HL-60 (cell line): ENCODE measurements at regions not wholly inside any gene's neighbourhood (a gene's known extent, or its start where the extent isn't known, plus 50 kb on each side); places are given as distances from the start of the nearest gene placed in this dataset.
A peak's percentile ranks its signal among the peaks of the same experiment; 100 is the strongest.
"Not testable (repeated sequence)": the region's sequence is repeated elsewhere in the genome, so short reads cannot be mapped to it uniquely, and the experiment has no call there.

Source experiments
- DNase-seq, 2 experiments: peaks; one replicate each; pipeline ENCODE4 v3.0.0-alpha.2; 2010 to 2020; ENCODE audit warnings: low read depth in 1 of 2, low spot score in 1 of 2
- H3K27ac ChIP-seq: fragments of 250-450 bp; sonication (Bioruptor Pico); replicated peaks from 2 replicates; pipeline ENCODE4 v1.5.1; 2020; ENCODE audit warnings: mild to moderate bottlenecking, moderate library complexity
- H3K27me3 ChIP-seq: fragments of 250-450 bp; sonication (Bioruptor Pico); 2 replicates; pipeline ENCODE4 v1.5.1; 2021; ENCODE audit warnings: mild to moderate bottlenecking, moderate library complexity; ENCODE audit not compliant: insufficient read depth, poor library complexity, severe bottlenecking
- H3K4me3 ChIP-seq: replicated peaks from 2 replicates; pipeline ENCODE4 v1.5.1; 2011; ENCODE audit warnings: mild to moderate bottlenecking, control low read depth, low read length; ENCODE audit not compliant: insufficient read depth
- CTCF ChIP-seq: IDR thresholded peaks from one replicate; pipeline ENCODE4 v1.5.1; 2011; ENCODE audit warnings: low read length, control low read depth, inconsistent platforms; ENCODE audit not compliant: insufficient read depth
- GABPA ChIP-seq: IDR thresholded peaks from 2 replicates; pipeline ENCODE4 v1.6.1; 2012; ENCODE audit warnings: low read depth
- POLR2AphosphoS5 ChIP-seq: IDR thresholded peaks from 2 replicates; pipeline ENCODE4 v1.6.1; 2012; ENCODE audit warnings: low read depth
- REST ChIP-seq: IDR thresholded peaks from 2 replicates; pipeline ENCODE4 v1.6.1; 2012; ENCODE audit warnings: low read depth; ENCODE audit not compliant: insufficient replicate concordance
- SPI1 ChIP-seq: IDR thresholded peaks from 2 replicates; pipeline ENCODE4 v1.6.1; 2012; ENCODE audit warnings: low read depth, mild to moderate bottlenecking, borderline replicate concordance

- no peak for DNase-seq
- no peaks in the 10 kb centered on the region for H3K27me3 ChIP-seq
- no peak overlapping the region for H3K27ac ChIP-seq
- no peak for TF ChIP-seq SPI1
- H3K4me3 ChIP-seq, result no peak overlapping the region
Measured at GRCh38 chr14:86777963-86778602, 1214.9 kb downstream of the GALC start.

GRCh38 chr14:86775896-86776295 is 1217.1 kb downstream of the GALC start:
- DNase-seq, H3K4me3 ChIP-seq, H3K27me3 ChIP-seq, H3K27ac ChIP-seq: not testable (repeated sequence)

GRCh38 chr14:86774916-86775315 is 1218.1 kb downstream of the GALC start:
- TF ChIP-seq POLR2AphosphoS5 (no peak), REST (no peak), CTCF (no peak), GABPA (no peak), SPI1 (no peak)
- no peaks in the 10 kb centered on the region for H3K27me3 ChIP-seq

GRCh38 chr14:86772075-86772474 is 1220.9 kb downstream of the GALC start:
- TF ChIP-seq GABPA (no peak), SPI1 (no peak), POLR2AphosphoS5 (no peak)
- no peak overlapping the region for H3K4me3 ChIP-seq
- no peak for DNase-seq
- H3K27me3 ChIP-seq, result no peaks in the 10 kb centered on the region
- no peak overlapping the region for H3K27ac ChIP-seq

More at GRCh38 chr14:86774916-86775315, 1218.1 kb downstream of the GALC start:
- Histone ChIP-seq H3K4me3 (no peak overlapping the region), H3K27ac (no peak overlapping the region)
- no peak for DNase-seq

- Histone ChIP-seq H3K27me3 (no peaks in the 10 kb centered on the region), H3K27ac (no peak overlapping the region), H3K4me3 (no peak overlapping the region)
- TF ChIP-seq POLR2AphosphoS5, result no peak
- TF ChIP-seq GABPA, result no peak
- TF ChIP-seq CTCF, result no peak
- no peak for TF ChIP-seq SPI1
- TF ChIP-seq REST, result no peak
- peak in 1 of 2 experiments; percentile 55 for DNase-seq
Measured at GRCh38 chr14:86770186-86770585, 1222.8 kb downstream of the GALC start.
